HepG2 (cell line): ENCODE measurements at regions not wholly inside any gene's neighbourhood (a gene's known extent, or its start where the extent isn't known, plus 50 kb on each side); places are given as distances from the start of the nearest gene placed in this dataset.

ENCODE experiments used
- FLYWCH1 ChIP-seq: sonication (generic); formaldehyde crosslinking; IDR thresholded peaks from 2 replicates; pipeline ENCODE4 v1.8.1; 2023; ENCODE audit warnings: mild to moderate bottlenecking, missing genetic modification reagents
- KDM3A ChIP-seq: IDR thresholded peaks from 2 replicates; pipeline ENCODE4 v1.6.1; 2018; ENCODE audit warnings: low read depth, missing compliant biosample characterization
- RERE ChIP-seq: IDR thresholded peaks from 2 replicates; pipeline ENCODE4 v1.6.1; 2016; ENCODE audit warnings: low read depth, missing genetic modification reagents, missing compliant biosample characterization
- SALL1 ChIP-seq: sonication (generic); formaldehyde crosslinking; IDR thresholded peaks from 2 replicates; pipeline ENCODE4 v1.8.0; 2022; ENCODE audit warnings: mild to moderate bottlenecking, missing genetic modification reagents
- SMAD3 ChIP-seq: sonication (generic); formaldehyde crosslinking; IDR thresholded peaks from 2 replicates; pipeline ENCODE4 v1.4.0; 2020; ENCODE audit warnings: missing genetic modification reagents
- SOX6 ChIP-seq, 2 experiments: fragments of 450-650 bp in 1 of 2; sonication (generic) in 1 of 2; formaldehyde crosslinking in 1 of 2; IDR thresholded peaks; 2 replicates each; pipeline versions ENCODE4 v1.4.0 to v1.6.1; 2017 to 2020; ENCODE audit warnings: antibody characterized with exemption in 1 of 2, mild to moderate bottlenecking in 1 of 2, missing genetic modification reagents in 1 of 2
- ZBTB1 ChIP-seq: sonication (generic); formaldehyde crosslinking; IDR thresholded peaks from 2 replicates; pipeline ENCODE4 v1.4.0; 2020; ENCODE audit warnings: missing genetic modification reagents, borderline replicate concordance
- ZBTB7A ChIP-seq: sonication (generic); formaldehyde crosslinking; IDR thresholded peaks from 2 replicates; pipeline ENCODE4 v1.8.0; 2022; ENCODE audit warnings: mild to moderate bottlenecking, missing genetic modification reagents
- ZC3H4 ChIP-seq: sonication (generic); formaldehyde crosslinking; IDR thresholded peaks from 2 replicates; pipeline ENCODE4 v1.4.0; 2020; ENCODE audit warnings: missing genetic modification reagents, borderline replicate concordance
- ZNF20 ChIP-seq: sonication (generic); formaldehyde crosslinking; IDR thresholded peaks from 2 replicates; pipeline ENCODE4 v1.4.0; 2020; ENCODE audit warnings: mild to moderate bottlenecking, moderate library complexity, missing genetic modification reagents
- ZNF407 ChIP-seq: sonication (generic); formaldehyde crosslinking; IDR thresholded peaks from one replicate; pipeline ENCODE4 v1.5.1; 2020; ENCODE audit warnings: mild to moderate bottlenecking, missing genetic modification reagents; ENCODE audit errors: not compliant biosample characterization
- ZNF598 ChIP-seq: sonication (generic); formaldehyde crosslinking; IDR thresholded peaks from 2 replicates; pipeline ENCODE4 v1.5.1; 2020; ENCODE audit warnings: mild to moderate bottlenecking, missing genetic modification reagents, borderline replicate concordance
- ZNF703 ChIP-seq: sonication (generic); formaldehyde crosslinking; IDR thresholded peaks from 2 replicates; pipeline ENCODE4 v1.5.1; 2020; ENCODE audit warnings: missing genetic modification reagents, mild to moderate bottlenecking, moderate library complexity, borderline replicate concordance
- TF ChIP-seq, protein P1 (sequence below), 2 experiments: sonication (generic) in 1 of 2; formaldehyde crosslinking in 1 of 2; IDR thresholded peaks; 2 replicates each; pipeline versions ENCODE4 v1.5.1 to v1.6.1; 2011 to 2020; ENCODE audit warnings: borderline replicate concordance in 1 of 2, low read depth in 1 of 2, low read length in 1 of 2, mild to moderate bottlenecking in 1 of 2, missing genetic modification reagents in 1 of 2, moderate library complexity in 1 of 2

DNA sequence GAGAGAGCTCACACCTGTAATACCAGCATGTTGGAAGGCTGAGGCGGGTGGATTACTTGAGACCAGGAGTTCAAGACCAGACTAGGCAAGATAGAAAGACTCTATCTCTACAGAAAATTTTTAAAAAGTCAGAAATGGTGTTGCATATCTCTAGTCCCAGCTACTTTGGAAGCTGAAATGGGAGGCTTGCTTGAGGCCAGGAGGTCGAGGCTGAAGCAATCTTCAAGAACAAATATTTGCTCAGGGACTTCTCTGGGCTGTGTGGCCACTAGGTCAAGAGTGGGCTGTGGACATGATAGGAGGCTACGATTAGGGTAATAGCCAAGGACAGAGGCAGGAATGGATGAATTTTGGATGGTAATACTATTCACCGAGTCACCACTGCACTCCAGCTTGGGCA is 135.8 kb upstream of the PEG3 start (continued):
- TF ChIP-seq ZNF407 (CRISPR knock-in tag) (no peak), ZC3H4 (peak; percentile 48; the same call in 1 of the 2 replicates), SOX6 (IDR thresholded peaks at IDR 0.05) (no peak), SOX6 (CRISPR knock-in tag; IDR thresholded peaks at IDR 0.05) (0 out of 2 replicates have a peak, but pooled peaks have one; percentile 31), ZBTB1 (CRISPR knock-in tag) (no peak), ZNF598 (CRISPR knock-in tag) (no peak), FLYWCH1 (CRISPR knock-in tag) (no peak), KDM3A (CRISPR knock-in tag) (peak; percentile 65; the same call in 1 of the 2 replicates), SALL1 (CRISPR knock-in tag) (peak; percentile 75), ZNF20 (CRISPR knock-in tag) (no peak), RERE (CRISPR knock-in tag) (peak; percentile 68), ZNF703 (no peak), SMAD3 (CRISPR knock-in tag) (no peak), ZBTB7A (CRISPR knock-in tag) (no peak)
- TF ChIP-seq, protein P1, sequence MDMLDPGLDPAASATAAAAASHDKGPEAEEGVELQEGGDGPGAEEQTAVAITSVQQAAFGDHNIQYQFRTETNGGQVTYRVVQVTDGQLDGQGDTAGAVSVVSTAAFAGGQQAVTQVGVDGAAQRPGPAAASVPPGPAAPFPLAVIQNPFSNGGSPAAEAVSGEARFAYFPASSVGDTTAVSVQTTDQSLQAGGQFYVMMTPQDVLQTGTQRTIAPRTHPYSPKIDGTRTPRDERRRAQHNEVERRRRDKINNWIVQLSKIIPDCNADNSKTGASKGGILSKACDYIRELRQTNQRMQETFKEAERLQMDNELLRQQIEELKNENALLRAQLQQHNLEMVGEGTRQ (IDR thresholded peaks at IDR 0.05; ENCODE audit: low read depth, low read length) = no peak
- TF ChIP-seq, protein P1 (CRISPR knock-in tag; IDR thresholded peaks at IDR 0.05; ENCODE audit: borderline replicate concordance) = no peak
